ENCODE measurements at regions not wholly inside any gene's neighbourhood (a gene's known extent, or its start where the extent isn't known, plus 50 kb on each side); places are given as distances from the start of the nearest gene placed in this dataset.

- TF ChIP-seq CTCF (IDR thresholded peaks at IDR 0.05): no peak
- Histone ChIP-seq H3K9me3 (no peaks in the 10 kb centered on the region), H3K36me3 (ENCODE audit: insufficient read depth in 1 of 2, low read depth in 1 of 2) (no peaks in the 10 kb centered on the region), H3K4me3 (peak overlapping the region; percentile 15), H3K27me3 (ENCODE audit: insufficient read depth in 3 of 3, low read length in 2 of 3) (no peaks in the 10 kb centered on the region), H3K4me1 (peaks cover 16% of the 10 kb centered on the region), H3K27ac (peak overlapping the region; percentile 67)
- intact Hi-C loops (cut with DNase I): loop anchor here in 1 of 2 donors (10.0 kb wide), 2 partner anchors 69 to 141 kb away; no protein-coding TSS in a partner anchor
- no peak for DNase-seq
- WGBS, 3 donors: 17 to 27% (median 18%) methylated on average over 5 of the region's 5 CpGs
- peak; percentile 93 to 98 (median 96) for ATAC-seq
Observed at GRCh38 chr21:28215214-28215954, 777.3 kb downstream of the LTN1 start.

GRCh38 chr21:28214786-28215185, 777.9 kb downstream of the LTN1 start:
- no peak for DNase-seq
- no peaks in the 10 kb centered on the region for H3K27me3 ChIP-seq (ENCODE audit: insufficient read depth in 3 of 3, low read length in 2 of 3)
- H3K4me3 ChIP-seq: peak overlapping the region; percentile 15
- no peak for TF ChIP-seq CTCF (IDR thresholded peaks at IDR 0.05)
- intact Hi-C loops (cut with DNase I): loop anchor here in 1 of 2 donors (10.0 kb wide), 2 partner anchors 70 to 140 kb away; no protein-coding TSS in a partner anchor
- no peaks in the 10 kb centered on the region for H3K36me3 ChIP-seq (ENCODE audit: insufficient read depth in 1 of 2, low read depth in 1 of 2)
- no peaks in the 10 kb centered on the region for H3K9me3 ChIP-seq
- WGBS, 3 donors: 49 to 71% (median 63%) methylated on average over 4 of the region's 4 CpGs
- peaks cover 16% of the 10 kb centered on the region for H3K4me1 ChIP-seq
- H3K27ac ChIP-seq: peak overlapping the region; percentile 67
- ATAC-seq: peak in 2 of 4 donors; percentile 41 to 47

- H3K27ac ChIP-seq: no peak overlapping the region
- intact Hi-C loops (cut with DNase I): loop anchor here in 1 of 2 donors (10.0 kb wide), 2 partner anchors 72 to 138 kb away; no protein-coding TSS in a partner anchor
- 52 to 63% (median 53%) methylated on average over 3 of the region's 3 CpGs for WGBS, 3 donors
Observed at GRCh38 chr21:28213261-28213660, 779.4 kb downstream of the LTN1 start.

GRCh38 chr21:28212061-28212460, 780.6 kb downstream of the LTN1 start:
- no peaks in the 10 kb centered on the region for H3K27me3 ChIP-seq (ENCODE audit: insufficient read depth in 3 of 3, low read length in 2 of 3)
- H3K4me1 ChIP-seq: peaks cover 16% of the 10 kb centered on the region
- ATAC-seq (peak in 3 of 4 donors; percentile 52 to 65 (median 54)), DNase-seq (no peak)
- no peak for TF ChIP-seq CTCF (IDR thresholded peaks at IDR 0.05)
- H3K27ac ChIP-seq: no peak overlapping the region
- no peaks in the 10 kb centered on the region for H3K36me3 ChIP-seq (ENCODE audit: insufficient read depth in 1 of 2, low read depth in 1 of 2)
- 12 to 26% (median 23%) methylated on average over 2 of the region's 2 CpGs for WGBS, 3 donors
- H3K9me3 ChIP-seq: no peaks in the 10 kb centered on the region
- intact Hi-C loops (cut with DNase I): loop anchor here in 1 of 2 donors (10.0 kb wide), 2 partner anchors 73 to 137 kb away; no protein-coding TSS in a partner anchor
- H3K4me3 ChIP-seq: no peak overlapping the region

More at GRCh38 chr21:28213261-28213660, 779.4 kb downstream of the LTN1 start:
- peaks cover 16% of the 10 kb centered on the region for H3K4me1 ChIP-seq
- H3K4me3 ChIP-seq: no peak overlapping the region
- H3K27me3 ChIP-seq (ENCODE audit: insufficient read depth in 3 of 3, low read length in 2 of 3): no peaks in the 10 kb centered on the region
- no peak for ATAC-seq
- DNase-seq: no peak
- no peaks in the 10 kb centered on the region for H3K9me3 ChIP-seq
- no peaks in the 10 kb centered on the region for H3K36me3 ChIP-seq (ENCODE audit: insufficient read depth in 1 of 2, low read depth in 1 of 2)
- no peak for TF ChIP-seq CTCF (IDR thresholded peaks at IDR 0.05)

All from psoas muscle (tissue), 7 donors.